Thyroid gland (tissue), 4 donors: ENCODE measurements at regions not wholly inside any gene's neighbourhood (a gene's known extent, or its start where the extent isn't known, plus 50 kb on each side); places are given as distances from the start of the nearest gene placed in this dataset.
"Not testable (repeated sequence)": the region's sequence is repeated elsewhere in the genome, so short reads cannot be mapped to it uniquely, and the experiment has no call there.

Source experiments
- DNase-seq, 2 donors: peaks; one replicate each; pipeline ENCODE4 v3.0.0-alpha.2; 2019
- H3K27ac ChIP-seq, 3 donors: fragments of 200-600 bp; sonication (generic); 1 replicate in 2 of 3; 2 replicates in 1 of 3; pipeline ENCODE4 v1.5.1; 2016 to 2019; ENCODE audit warnings: mild to moderate bottlenecking in 1 of 3, moderate library complexity in 1 of 3
- H3K27me3 ChIP-seq: fragments of 200-600 bp; sonication (generic); one replicate; pipeline ENCODE4 v1.5.1; 2019
- H3K36me3 ChIP-seq, 2 donors: fragments of 200-600 bp; sonication (generic); one replicate each; pipeline ENCODE4 v1.5.1; 2016 to 2019
- H3K4me1 ChIP-seq, 2 donors: fragments of 200-600 bp; sonication (generic); one replicate each; pipeline ENCODE4 v1.5.1; 2017 to 2019
- H3K4me3 ChIP-seq, 3 donors: fragments of 200-600 bp; sonication (generic); replicated peaks in 1 of 3; 1 replicate in 2 of 3; 2 replicates in 1 of 3; pipeline ENCODE4 v1.5.1; 2016; ENCODE audit warnings: mild to moderate bottlenecking in 1 of 3
- H3K9me3 ChIP-seq: fragments of 200-600 bp; sonication (generic); one replicate; pipeline ENCODE4 v1.5.1; 2017
- CTCF ChIP-seq, 6 experiments: fragments of 200-600 bp in 3 of 6; fragments of 450-650 bp in 3 of 6; sonication (generic) in 3 of 6; IDR thresholded peaks; one replicate each; pipeline ENCODE4 v1.5.1; 2016 to 2019; ENCODE audit warnings: antibody characterized with exemption in 6 of 6, mild to moderate bottlenecking in 2 of 6, inconsistent platforms in 1 of 6, moderate library complexity in 1 of 6
- POLR2A ChIP-seq, 2 donors: fragments of 450-650 bp; IDR thresholded peaks; one replicate each; pipeline ENCODE4 v1.6.1; 2017; ENCODE audit warnings: antibody characterized with exemption in 2 of 2, mild to moderate bottlenecking in 2 of 2, moderate library complexity in 1 of 2
- WGBS, 2 donors: methylation state at CpG; one replicate each; pipeline ENCODE4 v1.1.5; 2017; 5-methylcytosine and 5-hydroxymethylcytosine counted together
- intact Hi-C: fragments of 100-400 bp; cut with DNase I; formaldehyde crosslinking; loops from one replicate; pipeline ENCODE4 v1.15.1; 2023

- no peak for DNase-seq
- H3K9me3 ChIP-seq: no peaks in the 10 kb centered on the region
- no peak overlapping the region for H3K27ac ChIP-seq
- no peaks in the 10 kb centered on the region for H3K36me3 ChIP-seq
- no peak overlapping the region for H3K4me3 ChIP-seq
- intact Hi-C loops: no loop called here
- H3K27me3 ChIP-seq: no peaks in the 10 kb centered on the region
- no peaks in the 10 kb centered on the region for H3K4me1 ChIP-seq
- 92 to 100% methylated on average over 3 of the region's 3 CpGs for WGBS, 2 donors
- TF ChIP-seq CTCF (IDR thresholded peaks at IDR 0.05): no peak
- TF ChIP-seq POLR2A (IDR thresholded peaks at IDR 0.05): no peak
Observed at GRCh38 chr10:85408388-85408787, 958.2 kb downstream of the GRID1 start.

- H3K4me3 ChIP-seq, H3K27me3 ChIP-seq, H3K27ac ChIP-seq, DNase-seq, intact Hi-C loops, H3K36me3 ChIP-seq, H3K9me3 ChIP-seq, H3K4me1 ChIP-seq: not testable (repeated sequence)
- 36 to 47% methylated on average over 3 of the region's 3 CpGs for WGBS, 2 donors
Observed at GRCh38 chr10:85410586-85410985, 956.0 kb downstream of the GRID1 start.

GRCh38 chr10:85413570-85413969 lies 953.0 kb downstream of the GRID1 start:
- TF ChIP-seq POLR2A (IDR thresholded peaks at IDR 0.05) (no peak), CTCF (IDR thresholded peaks at IDR 0.05) (no peak)
- no peaks in the 10 kb centered on the region for H3K9me3 ChIP-seq
- no peak overlapping the region for H3K27ac ChIP-seq
- no peaks in the 10 kb centered on the region for H3K36me3 ChIP-seq
- WGBS, 2 donors: 61 to 84% methylated on average over 5 of the region's 5 CpGs
- no peak overlapping the region for H3K4me3 ChIP-seq
- intact Hi-C loops: no loop called here
- H3K27me3 ChIP-seq: no peaks in the 10 kb centered on the region
- no peak for DNase-seq
- no peaks in the 10 kb centered on the region for H3K4me1 ChIP-seq

- Histone ChIP-seq H3K36me3 (no peaks in the 10 kb centered on the region), H3K9me3 (no peaks in the 10 kb centered on the region), H3K4me1 (no peaks in the 10 kb centered on the region), H3K4me3 (no peak overlapping the region), H3K27ac (no peak overlapping the region), H3K27me3 (no peaks in the 10 kb centered on the region)
- 71 to 79% methylated on average over 7 to 8 of the region's 8 CpGs for WGBS, 2 donors
- TF ChIP-seq CTCF (IDR thresholded peaks at IDR 0.05): no peak
- TF ChIP-seq POLR2A (IDR thresholded peaks at IDR 0.05): no peak
- DNase-seq: no peak
- intact Hi-C loops: no loop called here
Observed at GRCh38 chr10:85420501-85421191, 945.9 kb downstream of the GRID1 start.

GRCh38 chr10:85421421-85421820 lies 945.2 kb downstream of the GRID1 start:
- Histone ChIP-seq H3K4me1 (no peaks in the 10 kb centered on the region), H3K27me3 (no peaks in the 10 kb centered on the region), H3K4me3 (no peak overlapping the region), H3K9me3 (no peaks in the 10 kb centered on the region), H3K27ac (no peak overlapping the region), H3K36me3 (no peaks in the 10 kb centered on the region)
- intact Hi-C loops: no loop called here
- DNase-seq: no peak
- WGBS, 2 donors: 91 to 96% methylated on average over 9 of the region's 9 CpGs
- TF ChIP-seq CTCF (IDR thresholded peaks at IDR 0.05) (no peak), POLR2A (IDR thresholded peaks at IDR 0.05) (no peak)
